GM06990 (cell line): ENCODE measurements at regions not wholly inside any gene's neighbourhood (a gene's known extent, or its start where the extent isn't known, plus 50 kb on each side); places are given as distances from the start of the nearest gene placed in this dataset.

ENCODE experiments used
- DNase-seq: peaks from one replicate; pipeline ENCODE4 v3.0.0-alpha.2; 2011; ENCODE audit not compliant: insufficient read length; ENCODE audit errors: extremely low read depth
- H3K27me3 ChIP-seq: replicated peaks from 2 replicates; pipeline ENCODE4 v1.6.0; 2011; ENCODE audit warnings: low read length; ENCODE audit not compliant: control insufficient read depth, insufficient read depth
- H3K36me3 ChIP-seq: 2 replicates; pipeline ENCODE4 v1.5.1; 2011; ENCODE audit warnings: low read length; ENCODE audit not compliant: control insufficient read depth, insufficient read depth
- H3K4me3 ChIP-seq: replicated peaks from 2 replicates; pipeline ENCODE4 v1.5.1; 2011; ENCODE audit warnings: low read depth, mild to moderate bottlenecking, control low read depth, low read length
- TF ChIP-seq, protein P1 (sequence below): IDR thresholded peaks from 2 replicates; pipeline ENCODE4 v1.5.1; 2011; ENCODE audit warnings: low read length, control low read depth, mild to moderate bottlenecking, inconsistent platforms; ENCODE audit not compliant: insufficient read depth, poor library complexity, severe bottlenecking

DNA sequence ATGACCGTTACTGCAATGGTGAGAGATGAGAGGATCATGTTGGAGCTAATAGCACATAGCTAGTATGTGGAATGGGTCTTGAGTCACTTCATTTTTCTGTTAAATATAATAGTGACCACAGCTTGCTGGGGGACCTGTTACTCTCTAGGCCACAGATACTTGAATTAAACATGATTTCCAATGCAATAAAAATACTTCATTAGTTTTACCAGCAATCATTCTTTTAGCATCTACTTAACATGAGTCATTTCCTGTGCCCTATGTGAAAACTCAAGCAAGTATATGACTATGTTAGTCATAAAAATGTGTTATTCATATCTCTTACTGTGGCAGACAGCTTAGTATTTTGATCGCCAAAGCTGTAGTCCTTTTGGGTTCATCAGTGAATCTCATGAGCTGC is 798.8 kb downstream of the SLC16A7 start:
- no peak for DNase-seq
- Histone ChIP-seq H3K27me3 (no peaks in the 10 kb centered on the region), H3K36me3 (no peaks in the 10 kb centered on the region), H3K4me3 (no peak overlapping the region)
- TF ChIP-seq, protein P1, sequence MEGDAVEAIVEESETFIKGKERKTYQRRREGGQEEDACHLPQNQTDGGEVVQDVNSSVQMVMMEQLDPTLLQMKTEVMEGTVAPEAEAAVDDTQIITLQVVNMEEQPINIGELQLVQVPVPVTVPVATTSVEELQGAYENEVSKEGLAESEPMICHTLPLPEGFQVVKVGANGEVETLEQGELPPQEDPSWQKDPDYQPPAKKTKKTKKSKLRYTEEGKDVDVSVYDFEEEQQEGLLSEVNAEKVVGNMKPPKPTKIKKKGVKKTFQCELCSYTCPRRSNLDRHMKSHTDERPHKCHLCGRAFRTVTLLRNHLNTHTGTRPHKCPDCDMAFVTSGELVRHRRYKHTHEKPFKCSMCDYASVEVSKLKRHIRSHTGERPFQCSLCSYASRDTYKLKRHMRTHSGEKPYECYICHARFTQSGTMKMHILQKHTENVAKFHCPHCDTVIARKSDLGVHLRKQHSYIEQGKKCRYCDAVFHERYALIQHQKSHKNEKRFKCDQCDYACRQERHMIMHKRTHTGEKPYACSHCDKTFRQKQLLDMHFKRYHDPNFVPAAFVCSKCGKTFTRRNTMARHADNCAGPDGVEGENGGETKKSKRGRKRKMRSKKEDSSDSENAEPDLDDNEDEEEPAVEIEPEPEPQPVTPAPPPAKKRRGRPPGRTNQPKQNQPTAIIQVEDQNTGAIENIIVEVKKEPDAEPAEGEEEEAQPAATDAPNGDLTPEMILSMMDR = no peak

DNA sequence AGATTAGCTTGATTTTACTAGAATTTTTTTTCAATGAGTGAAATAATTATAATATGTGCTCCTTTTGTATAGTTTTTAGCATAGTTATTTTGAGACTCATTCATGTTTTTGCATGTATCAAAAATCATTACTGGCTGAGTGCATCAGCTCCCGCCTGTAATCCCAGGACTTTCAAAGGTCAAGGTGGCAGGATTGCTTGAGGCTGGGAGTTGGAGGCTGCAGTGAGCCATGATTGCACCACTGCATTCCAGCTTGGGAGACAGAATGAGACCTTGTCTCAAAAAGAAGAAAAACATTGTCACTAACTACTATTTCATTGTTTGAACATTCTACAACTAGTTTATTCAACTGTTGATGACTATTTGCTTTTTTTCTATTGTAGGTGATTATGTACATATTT is 802.7 kb downstream of the SLC16A7 start:
- H3K27me3 ChIP-seq = no peaks in the 10 kb centered on the region
- no peak overlapping the region for H3K4me3 ChIP-seq
- TF ChIP-seq, protein P1 = no peak
- no peaks in the 10 kb centered on the region for H3K36me3 ChIP-seq
- DNase-seq = no peak

GRCh38 chr12:60399064-60399463 is 803.2 kb downstream of the SLC16A7 start:
- TF ChIP-seq, protein P1 = no peak
- H3K4me3 ChIP-seq = no peak overlapping the region
- H3K36me3 ChIP-seq = no peaks in the 10 kb centered on the region
- no peaks in the 10 kb centered on the region for H3K27me3 ChIP-seq
- DNase-seq = no peak

GRCh38 chr12:60402996-60403395 is 807.2 kb downstream of the SLC16A7 start:
- no peaks in the 10 kb centered on the region for H3K36me3 ChIP-seq
- H3K4me3 ChIP-seq = no peak overlapping the region
- no peaks in the 10 kb centered on the region for H3K27me3 ChIP-seq
- TF ChIP-seq, protein P1 = no peak
- DNase-seq = no peak

GRCh38 chr12:60415351-60415750 is 819.5 kb downstream of the SLC16A7 start:
- TF ChIP-seq, protein P1 = no peak
- no peak for DNase-seq
- Histone ChIP-seq H3K36me3 (no peaks in the 10 kb centered on the region), H3K4me3 (no peak overlapping the region), H3K27me3 (no peaks in the 10 kb centered on the region)

- TF ChIP-seq, protein P1 = no peak
- DNase-seq = no peak
- Histone ChIP-seq H3K27me3 (no peaks in the 10 kb centered on the region), H3K36me3 (no peaks in the 10 kb centered on the region), H3K4me3 (no peak overlapping the region)
These were observed 824.2 kb downstream of the SLC16A7 start for GRCh38 chr12:60419986-60420385.
